Panc1 (cell line): ENCODE measurements at regions not wholly inside any gene's neighbourhood (a gene's known extent, or its start where the extent isn't known, plus 50 kb on each side); places are given as distances from the start of the nearest gene placed in this dataset.

ENCODE experiments used
- ATAC-seq: fragments of 200-7000 bp; cut with Tn5 transposase; 2 replicates; pipeline ENCODE4 v1.9.1; 2020; ENCODE audit warnings: mild to moderate bottlenecking, moderate library complexity
- BruUV-seq: library from RNA; stranded (reverse); fragments of 400-500 nt; replicated peaks from 2 replicates; lab custom pipeline; 2021; lab: Mats Ljungman, UMichigan
- CTCF ChIA-PET: fragments of 300-600 bp; sonication (Branson Sonifier 250); formaldehyde crosslinking; loops from one replicate; lab custom pipeline; 2022; ENCODE audit warnings: antibody characterized with exemption; lab: Charles Lee
- POLR2A ChIA-PET: fragments of 300-600 bp; sonication (Branson Sonifier 250); formaldehyde crosslinking; loops from one replicate; lab custom pipeline; 2022; ENCODE audit warnings: antibody characterized with exemption; lab: Charles Lee
- DNase-seq: peaks from one replicate; pipeline ENCODE4 v3.0.0-alpha.2; 2010; ENCODE audit warnings: low read depth, low spot score
- H3K27ac ChIP-seq: 2 replicates; pipeline ENCODE4 v1.5.1; 2011; ENCODE audit warnings: mild to moderate bottlenecking, low read length, inconsistent platforms
- H3K27me3 ChIP-seq: fragments of 200-500 bp; sonication (Bioruptor generic); 2 replicates; pipeline ENCODE4 v1.6.0; 2014; ENCODE audit warnings: low read length, inconsistent platforms; ENCODE audit not compliant: control insufficient read depth, insufficient read depth
- H3K36me3 ChIP-seq: fragments of 200-500 bp; sonication (Bioruptor generic); 2 replicates; pipeline ENCODE4 v1.5.1; 2014; ENCODE audit warnings: inconsistent platforms, mild to moderate bottlenecking, low read length, moderate library complexity; ENCODE audit not compliant: control insufficient read depth, insufficient read depth
- H3K4me1 ChIP-seq: 2 replicates; pipeline ENCODE4 v1.5.1; 2011; ENCODE audit warnings: inconsistent platforms, mild to moderate bottlenecking, low read length, moderate library complexity; ENCODE audit not compliant: control insufficient read depth, insufficient read depth
- H3K4me3 ChIP-seq, 2 experiments: 2 replicates each; pipeline ENCODE4 v1.5.1; 2011 to 2012; ENCODE audit warnings: low read depth in 2 of 2, low read length in 2 of 2, mild to moderate bottlenecking in 2 of 2, inconsistent platforms in 1 of 2, moderate library complexity in 1 of 2
- H3K9me3 ChIP-seq: fragments of 200-500 bp; sonication (Bioruptor generic); 2 replicates; pipeline ENCODE4 v1.5.1; 2014; ENCODE audit warnings: low read depth, mild to moderate bottlenecking, inconsistent platforms, low read length, moderate library complexity; ENCODE audit not compliant: control insufficient read depth, insufficient read depth
- CTCF ChIP-seq: fragments of 450-650 bp; IDR thresholded peaks from 2 replicates; pipeline ENCODE4 v1.5.1; 2017; ENCODE audit warnings: mild to moderate bottlenecking
- POLR2AphosphoS5 ChIP-seq: IDR thresholded peaks from 2 replicates; pipeline ENCODE4 v1.6.1; 2012; ENCODE audit warnings: mild to moderate bottlenecking, low read depth, low read length, moderate library complexity
- REST ChIP-seq, 2 experiments: IDR thresholded peaks; 2 replicates each; pipeline ENCODE4 v1.6.1; 2011 to 2012; ENCODE audit warnings: low read depth in 2 of 2, control low read depth in 1 of 2, low read length in 1 of 2, mild to moderate bottlenecking in 1 of 2, moderate library complexity in 1 of 2; ENCODE audit not compliant: insufficient read depth in 1 of 2
- SIN3A ChIP-seq: IDR thresholded peaks from 2 replicates; pipeline ENCODE4 v1.6.1; 2012; ENCODE audit warnings: low read depth, mild to moderate bottlenecking, low read length, moderate library complexity, borderline replicate concordance; ENCODE audit not compliant: insufficient read depth
- TCF7L2 ChIP-seq: IDR thresholded peaks from 2 replicates; pipeline ENCODE4 v1.6.1; 2011; ENCODE audit warnings: mild to moderate bottlenecking, low read depth, low read length, inconsistent platforms
- in situ Hi-C: cut with HindIII; loops from 2 replicates; pipeline ENCODE4 v1.10.0; 2016; ENCODE audit warnings: low sequenced_read_pairs, low pct_unique_long_range_greater_than_20kb
- intact Hi-C: fragments of 100-400 bp; cut with micrococcal nuclease; formaldehyde crosslinking; loops from one replicate; pipeline ENCODE4 v1.10.0; 2022; ENCODE audit not compliant: unreplicated experiment

GRCh38 chr12:41736436-41736835 is 408.2 kb downstream of the GXYLT1 start:
- TF ChIP-seq CTCF (no peak), REST (IDR thresholded peaks at IDR 0.05; ENCODE audit: insufficient read depth in 1 of 2, low read depth in 2 of 2, low read length in 1 of 2) (no peak), TCF7L2 (no peak), SIN3A (no peak), POLR2AphosphoS5 (no peak)
- DNase-seq (no peak), ATAC-seq (no peak)
- POLR2A ChIA-PET: no interaction called here
- Histone ChIP-seq H3K4me1 (no peaks in the 10 kb centered on the region), H3K27me3 (no peaks in the 10 kb centered on the region), H3K36me3 (no peaks in the 10 kb centered on the region), H3K27ac (no peak overlapping the region), H3K4me3 (no peak overlapping the region), H3K9me3 (no peaks in the 10 kb centered on the region)
- in situ Hi-C loops (no loop called here), intact Hi-C loops (no loop called here)
- BruUV-seq: no TSS peak
- CTCF ChIA-PET: no interaction called here

- Histone ChIP-seq H3K9me3 (no peaks in the 10 kb centered on the region), H3K4me1 (no peaks in the 10 kb centered on the region), H3K27ac (no peak overlapping the region), H3K4me3 (no peak overlapping the region), H3K27me3 (no peaks in the 10 kb centered on the region), H3K36me3 (no peaks in the 10 kb centered on the region)
- no peak for ATAC-seq
- no peak for DNase-seq
- POLR2A ChIA-PET: no interaction called here
- in situ Hi-C loops (no loop called here), intact Hi-C loops (no loop called here)
- BruUV-seq: no TSS peak
- CTCF ChIA-PET: no interaction called here
- TF ChIP-seq REST (IDR thresholded peaks at IDR 0.05; ENCODE audit: insufficient read depth in 1 of 2, low read depth in 2 of 2, low read length in 1 of 2): no peak
- TF ChIP-seq POLR2AphosphoS5: no peak
- TF ChIP-seq CTCF: no peak
- no peak for TF ChIP-seq SIN3A
- TF ChIP-seq TCF7L2: no peak
These were observed 413.0 kb downstream of the GXYLT1 start for GRCh38 chr12:41731691-41732090.
